Kidney tubule cell (primary cell): ENCODE measurements at regions not wholly inside any gene's neighbourhood (a gene's known extent, or its start where the extent isn't known, plus 50 kb on each side); places are given as distances from the start of the nearest gene placed in this dataset.
A peak's percentile ranks its signal among the peaks of the same experiment; 100 is the strongest.

ENCODE experiments used
- DNase-seq: peaks from one replicate; pipeline ENCODE4 v3.0.0-alpha.2; 2018; ENCODE audit warnings: low spot score

DNA sequence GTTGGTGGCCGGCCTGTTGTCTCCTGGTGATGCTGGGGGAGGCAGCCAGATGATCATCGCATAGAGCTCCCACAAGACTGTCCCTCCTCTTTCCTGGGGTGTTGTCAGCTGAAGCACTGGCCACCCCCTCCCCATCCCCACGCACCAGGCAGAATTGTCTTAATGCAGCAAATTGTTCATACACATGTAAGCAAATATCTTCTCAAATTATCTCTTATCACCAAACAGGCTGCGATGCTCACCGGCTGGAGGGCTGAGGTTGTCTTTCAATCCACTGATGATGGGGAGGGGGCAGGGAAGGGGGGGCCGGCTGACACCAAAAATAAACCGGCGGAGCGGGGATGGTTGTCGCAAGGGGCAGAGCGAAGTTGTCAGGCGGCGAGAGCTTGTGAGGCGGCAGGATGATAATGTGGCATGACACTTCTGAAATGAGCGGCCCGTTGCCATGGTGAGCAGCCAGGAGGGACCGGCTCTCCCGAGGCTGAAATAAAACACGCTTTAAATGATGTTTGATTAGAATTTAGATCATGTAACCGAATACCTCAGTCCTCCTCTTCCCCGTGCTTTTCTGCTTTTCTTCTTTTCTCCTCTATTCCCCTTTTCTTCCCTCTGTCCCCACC lies 59.8 kb downstream of the MRM1 start:
- DNase-seq, result no peak

DNA sequence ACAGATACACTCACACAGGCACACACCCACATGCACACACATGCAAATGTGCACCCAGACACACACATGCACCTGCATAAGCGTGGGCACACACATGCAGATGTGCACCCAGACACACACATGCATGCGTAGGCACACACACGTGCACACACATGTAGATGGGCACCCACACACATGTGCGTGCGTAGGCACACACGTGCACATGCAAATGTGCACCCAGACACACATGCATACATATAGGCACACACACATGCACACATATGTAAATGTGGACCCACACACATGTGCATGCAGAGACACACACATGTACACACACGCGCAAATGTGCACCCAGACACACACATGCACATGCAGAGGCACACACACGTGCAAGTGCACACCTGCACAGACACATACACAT lies 60.3 kb downstream of the MRM1 start:
- no peak for DNase-seq

DNA sequence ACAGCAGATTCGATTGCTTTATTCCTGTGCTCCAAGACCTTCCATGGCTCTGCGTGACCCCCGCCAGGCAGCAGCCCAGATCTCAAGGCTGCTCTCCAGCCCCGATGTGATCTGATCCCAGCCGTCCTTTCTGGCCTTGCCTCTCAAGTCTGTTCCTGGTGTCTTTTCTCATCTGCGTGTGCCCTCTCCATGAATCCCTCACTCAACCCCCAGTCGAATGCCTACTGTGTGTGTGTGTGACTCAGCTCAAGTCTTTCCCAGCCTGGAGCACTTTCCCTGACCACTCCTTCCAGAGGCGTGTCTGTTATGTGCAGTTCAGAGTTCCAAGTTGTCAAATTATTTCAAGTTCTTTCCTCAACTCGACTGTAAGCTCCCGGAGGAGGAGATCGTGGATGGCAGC lies 64.0 kb downstream of the MRM1 start:
- DNase-seq, result no peak

DNA sequence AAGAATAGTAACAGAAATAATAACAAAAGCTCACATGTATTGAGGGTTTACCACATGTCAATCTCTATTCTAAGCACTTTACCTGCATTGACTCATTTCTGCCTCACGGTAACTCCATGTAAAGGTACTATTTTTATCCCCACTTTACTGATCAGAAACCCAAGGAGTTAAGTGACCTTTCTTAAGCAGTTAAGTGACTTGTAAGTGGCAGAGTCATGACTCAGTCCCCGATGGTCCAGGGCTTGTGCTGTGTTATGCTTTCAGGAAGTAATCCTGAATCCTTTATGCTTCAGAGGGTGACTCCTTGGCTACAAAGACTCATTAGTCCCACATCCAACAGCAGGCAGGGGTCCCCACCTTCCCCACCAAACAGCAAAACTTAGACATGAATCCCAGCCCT lies 66.5 kb downstream of the MRM1 start:
- DNase-seq, result peak; percentile 63

DNA sequence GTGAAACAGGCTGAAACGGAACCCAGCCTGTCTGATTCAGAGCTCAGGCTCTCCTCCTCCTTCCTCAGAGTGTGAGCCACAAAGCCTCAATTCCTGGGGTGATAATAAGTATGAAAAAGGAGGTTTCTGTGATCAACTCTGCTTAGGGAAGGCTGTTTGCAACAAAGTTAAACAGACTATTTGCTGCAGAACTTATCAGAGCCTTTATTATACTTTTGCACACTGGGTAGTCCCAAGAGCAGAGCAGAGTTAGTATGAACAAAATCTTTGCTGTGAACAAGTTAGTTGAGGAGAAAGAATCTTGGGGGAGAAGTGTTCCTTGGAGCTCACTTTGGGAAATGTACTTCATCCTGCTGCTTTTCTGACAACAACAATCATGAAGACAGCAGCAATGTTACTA lies 67.4 kb downstream of the MRM1 start:
- DNase-seq, result no peak

DNA sequence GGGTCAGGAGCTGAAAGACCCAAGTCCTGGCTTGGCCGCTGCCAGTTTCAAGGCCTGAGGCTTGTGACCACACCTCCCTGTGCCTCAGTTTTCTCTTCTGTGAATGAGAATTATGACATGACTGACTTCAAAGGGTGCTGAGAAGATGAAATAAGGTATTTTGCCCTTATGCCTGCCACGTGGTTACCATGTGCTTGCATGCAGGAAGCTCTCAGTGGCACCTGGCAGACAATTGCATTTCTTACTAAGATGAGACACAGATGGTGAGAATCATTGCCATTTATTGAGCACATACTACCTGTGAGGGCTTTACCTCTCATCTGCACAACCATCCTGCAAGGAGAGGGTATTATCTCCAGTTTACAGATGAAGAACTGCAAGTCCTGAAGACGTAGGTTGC lies 69.8 kb downstream of the MRM1 start:
- DNase-seq, result no peak

DNA sequence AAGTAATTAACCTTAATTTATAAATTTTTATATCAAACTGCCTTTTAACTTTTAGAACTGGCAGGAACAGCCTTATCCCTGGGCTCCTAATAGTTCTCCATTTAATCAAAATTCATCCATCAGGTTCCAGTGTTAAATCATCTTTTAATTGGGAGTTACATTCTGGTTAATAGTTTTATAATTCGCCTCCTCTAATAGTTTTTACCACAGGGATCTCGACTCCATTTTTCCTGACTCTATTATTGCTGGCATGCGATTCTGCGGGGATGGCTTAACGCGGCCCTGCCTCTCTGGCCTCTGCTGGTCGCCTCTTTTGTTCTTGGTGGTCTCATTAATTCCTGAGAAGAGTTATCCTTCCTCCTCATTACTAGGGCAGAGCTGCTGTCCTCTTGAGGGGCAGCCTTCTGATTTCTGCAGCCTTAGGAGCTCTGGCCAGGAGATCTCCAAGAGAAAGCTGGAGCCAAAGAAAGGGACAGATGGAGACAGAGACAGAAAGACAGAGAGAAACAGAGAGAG lies 71.1 kb downstream of the MRM1 start:
- no peak for DNase-seq

DNA sequence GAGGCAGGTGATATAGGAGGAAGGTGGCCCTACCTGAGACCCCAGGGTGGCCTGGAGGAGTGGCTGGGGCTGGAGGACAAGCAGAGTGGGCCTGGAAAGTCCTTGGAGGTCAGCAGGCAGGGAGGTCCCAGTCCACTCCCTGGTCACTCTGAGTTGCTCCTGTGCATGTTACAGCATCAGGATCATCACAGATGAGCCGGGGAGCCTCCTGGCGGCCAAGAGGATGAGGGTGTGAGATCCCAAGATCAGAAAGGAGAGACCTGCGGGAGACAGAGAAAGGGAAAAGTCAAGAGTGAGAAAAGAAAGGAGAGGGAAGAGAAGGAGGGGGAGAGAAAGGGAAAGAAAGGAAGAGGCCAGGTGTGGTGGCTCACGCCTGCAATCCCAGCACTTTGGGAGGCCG lies 71.7 kb downstream of the MRM1 start:
- no peak for DNase-seq

DNA sequence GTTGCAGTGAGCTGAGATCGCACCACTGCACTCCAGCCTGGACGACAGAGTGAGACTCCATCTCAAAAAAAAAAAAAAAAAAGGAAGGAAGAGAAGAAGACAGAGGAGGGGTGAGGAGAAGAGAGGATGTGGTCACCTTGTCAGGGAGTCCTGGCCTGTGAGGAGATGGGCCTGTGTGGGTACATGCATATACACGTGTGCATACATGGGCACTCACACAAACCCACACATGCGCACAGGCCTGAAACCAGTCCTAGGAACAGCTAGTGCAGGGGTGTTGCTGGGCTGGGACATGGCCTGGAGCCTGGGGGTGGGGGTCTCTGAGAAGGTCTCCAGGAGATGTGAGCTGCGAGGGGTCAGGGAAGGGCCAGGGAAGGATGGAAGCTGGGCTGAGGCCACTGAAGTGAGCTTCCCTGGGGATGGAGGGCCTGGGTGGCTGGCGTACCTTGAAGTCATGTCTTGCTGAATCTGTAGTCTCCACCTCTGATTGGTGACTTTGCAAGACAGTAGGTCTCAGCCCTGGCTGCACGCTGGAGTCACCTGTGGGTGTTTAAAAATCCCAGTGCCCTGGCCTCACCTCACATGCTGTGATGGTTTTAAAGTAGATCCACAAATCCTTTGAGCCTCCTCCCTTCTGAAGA lies 72.4 kb downstream of the MRM1 start:
- DNase-seq, result no peak

DNA sequence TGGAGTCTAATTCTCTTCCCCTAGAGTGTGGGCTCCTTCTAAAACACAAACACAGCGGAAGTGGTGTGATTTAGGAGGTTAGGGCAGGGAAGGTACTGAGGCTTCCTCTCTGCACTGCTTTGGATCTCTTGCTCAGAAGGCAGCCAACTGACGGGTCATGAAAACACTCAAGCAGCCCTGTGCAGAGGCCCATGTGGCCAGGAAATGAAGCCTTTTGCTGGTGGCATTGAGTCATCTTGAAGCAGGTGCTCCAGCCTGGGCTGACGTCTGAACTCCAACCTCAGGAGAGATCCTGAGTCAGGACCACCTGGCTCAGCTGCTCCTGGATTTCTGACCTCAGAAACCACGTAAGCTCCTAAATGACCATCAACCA lies 72.9 kb downstream of the MRM1 start:
- peak; percentile 4 for DNase-seq

DNA sequence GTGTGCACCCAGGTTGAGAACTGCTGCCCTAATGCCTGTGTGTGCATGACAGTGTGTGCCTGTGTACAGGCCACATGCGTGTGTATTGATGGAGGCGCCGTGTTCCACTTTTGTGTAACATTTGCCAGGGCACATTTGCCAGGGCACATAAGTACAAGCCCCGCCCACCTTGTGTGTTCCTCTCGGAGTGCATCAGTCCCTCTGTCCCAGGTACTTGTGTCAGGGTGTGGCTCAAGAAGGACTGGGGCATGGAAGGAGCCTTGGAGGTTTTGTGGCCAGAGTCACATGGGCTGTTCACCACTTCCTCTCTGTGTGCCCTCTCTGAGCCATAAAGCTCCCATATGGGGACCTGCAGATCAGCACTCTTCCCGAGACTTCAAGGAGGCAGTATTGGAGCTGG lies 73.9 kb downstream of the MRM1 start:
- no peak for DNase-seq

DNA sequence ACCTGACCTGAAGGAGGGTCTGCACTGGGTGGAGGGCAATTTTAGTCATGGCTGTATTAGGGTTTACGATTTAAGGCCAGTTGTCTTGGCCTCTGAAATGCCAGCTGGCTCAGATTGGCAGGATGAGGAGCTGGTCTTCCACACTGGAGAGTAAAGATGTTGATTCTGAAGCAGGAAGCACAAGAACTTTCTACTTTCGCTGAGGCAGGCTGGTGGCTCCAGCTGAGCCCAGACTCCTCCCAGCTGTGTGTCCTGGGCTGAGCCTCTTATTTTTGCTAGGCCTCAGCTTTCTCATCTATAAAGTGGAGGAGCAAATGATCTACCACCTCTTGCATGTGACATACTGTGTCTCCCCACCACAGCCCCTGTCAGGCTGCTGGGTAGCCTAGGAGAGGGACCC lies 74.4 kb downstream of the MRM1 start:
- DNase-seq, result no peak

DNA sequence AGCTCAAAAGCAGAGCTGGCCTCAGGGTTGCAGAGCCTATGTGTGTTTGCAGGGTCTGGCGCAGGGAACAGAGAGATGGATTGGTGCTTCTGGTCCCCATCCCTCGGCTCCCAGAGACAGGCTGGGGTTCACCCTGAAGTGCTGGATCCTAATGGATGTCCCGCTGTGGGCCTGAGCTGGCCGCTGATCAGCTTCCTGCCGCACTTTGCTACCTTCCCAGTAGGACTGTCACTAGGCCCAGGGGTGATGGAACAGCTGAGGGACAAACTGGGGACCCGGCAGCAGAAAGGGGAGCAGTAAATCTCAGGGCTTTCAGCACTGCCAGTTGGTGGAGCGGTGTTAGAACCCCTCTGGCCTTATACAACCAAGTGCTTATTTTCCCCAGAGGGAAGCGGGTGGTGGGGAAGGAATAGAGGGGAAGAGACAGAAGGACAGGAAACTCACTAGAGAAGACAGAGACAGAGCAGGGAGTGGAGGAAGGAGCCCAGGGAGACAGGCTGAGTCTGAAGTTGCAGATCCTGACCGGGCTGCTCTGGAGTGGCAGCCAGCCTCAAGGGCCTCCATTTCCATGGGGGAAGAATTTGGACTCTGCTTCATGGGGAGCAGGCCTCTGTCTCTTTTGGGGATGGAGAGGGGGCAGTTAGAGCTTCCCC lies 78.6 kb downstream of the MRM1 start:
- DNase-seq, result no peak

DNA sequence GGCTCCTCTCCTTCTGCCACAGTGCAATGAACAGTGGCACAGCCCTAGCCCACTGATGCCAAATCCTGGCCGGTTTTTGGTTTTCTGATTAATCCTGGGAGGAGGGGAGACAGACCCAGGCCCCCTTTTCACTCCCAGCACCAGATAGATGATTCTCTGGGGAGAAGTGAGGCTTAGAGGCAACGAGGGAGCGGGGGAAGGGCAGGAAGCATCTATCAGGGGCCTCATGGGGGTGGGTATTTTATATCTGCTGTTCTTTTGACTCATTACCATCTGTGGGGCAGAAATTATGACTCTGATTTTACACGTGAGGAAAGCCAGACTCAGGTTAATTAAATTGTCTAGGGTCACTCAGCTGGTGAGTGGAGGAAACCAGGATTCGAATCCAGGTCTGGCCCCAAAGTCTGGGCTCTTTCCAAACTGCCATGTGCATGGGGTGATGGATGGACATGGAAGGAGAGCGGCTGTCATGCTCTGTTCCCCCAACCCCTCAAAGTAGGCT lies 79.4 kb downstream of the MRM1 start:
- DNase-seq, result no peak

DNA sequence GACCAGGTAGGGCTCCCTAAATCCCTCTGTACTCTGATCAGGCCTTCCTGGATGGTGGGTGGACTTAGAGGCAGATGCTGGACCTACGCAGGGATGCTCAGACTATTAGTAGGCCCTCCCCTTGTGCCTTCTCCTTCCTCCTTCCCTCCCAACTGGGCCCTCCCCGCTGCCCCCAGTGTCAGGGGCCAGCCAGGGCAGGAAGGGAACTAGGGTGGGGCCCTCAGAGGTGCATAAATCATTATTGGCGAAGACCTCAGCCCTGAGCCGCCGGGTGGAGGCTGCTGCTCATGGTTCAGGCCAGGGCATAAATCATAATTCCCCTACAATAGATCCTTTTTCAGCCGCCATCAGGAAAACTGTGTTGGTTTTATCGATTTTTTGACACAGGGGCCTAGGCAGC lies 81.4 kb downstream of the MRM1 start:
- no peak for DNase-seq

DNA sequence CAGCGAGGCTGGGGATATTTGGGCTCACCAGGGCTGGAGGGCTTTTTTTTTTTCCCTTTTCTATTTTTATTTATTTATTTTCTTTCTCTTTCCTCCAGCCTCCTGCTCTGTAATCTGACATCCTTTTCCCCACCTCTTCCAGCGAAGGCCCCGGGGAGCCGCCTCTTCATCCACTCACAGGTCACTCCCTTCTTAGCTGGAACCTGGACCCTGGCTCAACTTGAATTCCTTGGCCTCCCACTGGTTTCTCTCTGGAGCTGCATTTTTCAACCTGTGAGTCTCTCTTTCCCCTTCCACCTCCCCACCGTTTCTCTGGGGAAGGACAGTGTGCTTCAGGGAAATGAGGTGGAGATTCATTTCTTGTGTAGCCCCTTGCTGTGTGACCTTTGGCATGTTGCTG lies 82.0 kb downstream of the MRM1 start:
- no peak for DNase-seq

DNA sequence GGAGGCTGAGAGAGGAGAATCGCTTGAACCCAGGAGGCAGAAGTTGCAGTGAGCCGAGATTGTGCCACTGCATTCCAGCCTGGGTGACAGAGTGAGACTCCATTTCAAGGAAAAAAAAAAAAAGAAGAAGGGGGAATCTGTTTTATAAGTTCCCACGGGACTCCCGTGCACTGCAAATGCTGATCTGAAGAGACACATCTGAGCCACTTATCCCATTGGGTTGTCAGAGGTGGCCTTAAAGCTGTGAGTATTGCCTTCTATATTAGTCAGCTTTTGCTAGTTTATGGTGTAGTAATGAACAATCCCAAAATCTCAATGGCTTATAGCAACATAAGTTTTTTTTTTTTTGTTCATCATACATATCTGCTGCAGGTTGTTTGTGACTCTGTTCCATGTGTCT lies 82.8 kb downstream of the MRM1 start:
- DNase-seq, result no peak

DNA sequence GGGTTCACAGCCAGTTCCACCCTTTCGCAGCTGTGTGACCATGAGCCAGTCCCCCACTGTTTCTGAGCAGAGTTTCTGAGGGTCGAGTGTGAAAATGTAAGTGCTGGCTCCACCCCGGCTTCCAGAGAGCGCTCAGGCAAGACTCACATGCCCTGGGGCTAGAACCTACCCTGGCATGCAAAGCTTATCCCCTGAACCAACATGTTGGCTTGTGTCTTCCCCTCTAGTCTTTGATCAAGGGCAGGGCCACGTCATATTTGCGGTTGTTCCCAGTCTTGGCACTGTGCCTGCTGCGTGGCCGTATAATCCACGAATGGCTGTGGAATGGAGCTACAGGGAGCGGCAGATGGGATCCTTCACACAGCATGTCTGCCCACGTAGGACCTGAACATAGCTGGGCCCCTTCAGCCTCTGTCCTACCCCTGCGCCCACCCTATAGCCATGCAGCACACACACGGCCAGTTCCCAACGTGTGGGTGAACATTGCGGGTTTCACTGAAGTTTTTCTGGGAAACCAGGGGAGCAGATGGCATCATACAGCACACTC lies 84.8 kb downstream of the MRM1 start:
- peak; percentile 39 for DNase-seq

DNA sequence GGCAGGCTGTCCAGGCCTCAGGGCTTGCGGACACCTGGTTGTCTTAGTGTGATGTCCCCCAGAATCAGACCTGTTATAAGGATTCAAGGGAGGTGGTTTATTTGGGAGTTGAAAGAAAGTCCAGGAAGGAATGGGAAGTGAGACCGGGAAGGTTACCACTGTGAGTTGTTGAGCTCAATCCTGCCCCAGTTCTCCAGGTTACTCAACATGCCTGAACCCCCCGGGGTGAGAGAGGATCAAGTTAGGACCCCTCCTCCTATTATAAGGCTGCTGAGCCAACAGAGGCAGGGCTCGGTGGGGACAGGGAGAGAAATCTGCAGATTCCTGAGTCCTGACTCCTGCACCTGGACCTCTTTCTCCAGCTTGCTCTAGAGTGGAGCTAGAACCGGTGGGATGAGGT lies 86.4 kb downstream of the MRM1 start:
- DNase-seq, result no peak

DNA sequence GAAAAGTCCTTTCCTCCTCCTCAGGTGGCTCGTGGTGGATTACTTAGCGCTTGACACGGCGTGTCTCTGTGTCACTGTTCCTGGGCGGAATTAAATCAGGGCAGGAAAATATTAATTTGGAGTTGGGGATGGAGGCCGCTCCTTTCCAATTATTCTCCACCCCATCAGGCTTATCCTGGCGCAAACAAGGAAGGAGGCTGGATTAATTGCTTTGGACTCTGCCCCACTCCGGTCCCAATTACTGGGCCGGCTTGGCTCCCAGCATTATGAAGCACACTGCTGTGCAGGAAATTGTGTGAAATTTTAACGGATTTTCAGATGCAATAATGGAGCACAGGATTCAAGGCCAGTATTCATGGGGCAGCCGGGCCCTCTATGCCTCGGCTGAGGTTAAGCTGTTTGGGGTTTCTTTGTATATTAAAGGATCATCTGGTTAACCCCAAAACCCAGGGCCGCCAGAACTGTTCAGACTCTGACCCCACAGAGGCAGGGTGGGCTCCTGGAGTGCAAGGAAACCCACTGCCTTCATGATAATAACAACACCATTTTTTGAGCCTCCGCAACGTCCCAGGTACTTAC lies 87.8 kb downstream of the MRM1 start:
- DNase-seq, result no peak

DNA sequence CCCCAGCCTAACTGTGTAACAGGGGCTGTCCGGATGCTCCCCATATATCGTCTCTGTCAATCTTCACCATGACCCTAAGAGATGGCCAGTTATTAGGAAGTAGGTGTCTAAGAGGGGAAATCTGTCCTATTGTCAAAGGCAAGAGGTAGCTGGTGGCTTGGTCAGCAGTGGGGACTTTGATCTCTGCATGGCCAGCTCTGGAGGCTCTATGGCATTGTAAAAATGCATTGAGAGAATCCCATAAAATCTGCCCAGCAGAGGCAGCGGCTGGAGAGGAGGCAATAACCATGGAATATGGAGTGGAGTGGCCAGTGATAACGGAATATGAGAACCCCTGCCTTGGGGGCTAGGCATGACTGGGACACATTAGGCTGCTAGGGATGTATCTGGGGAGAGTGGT lies 88.8 kb downstream of the MRM1 start:
- DNase-seq, result no peak

DNA sequence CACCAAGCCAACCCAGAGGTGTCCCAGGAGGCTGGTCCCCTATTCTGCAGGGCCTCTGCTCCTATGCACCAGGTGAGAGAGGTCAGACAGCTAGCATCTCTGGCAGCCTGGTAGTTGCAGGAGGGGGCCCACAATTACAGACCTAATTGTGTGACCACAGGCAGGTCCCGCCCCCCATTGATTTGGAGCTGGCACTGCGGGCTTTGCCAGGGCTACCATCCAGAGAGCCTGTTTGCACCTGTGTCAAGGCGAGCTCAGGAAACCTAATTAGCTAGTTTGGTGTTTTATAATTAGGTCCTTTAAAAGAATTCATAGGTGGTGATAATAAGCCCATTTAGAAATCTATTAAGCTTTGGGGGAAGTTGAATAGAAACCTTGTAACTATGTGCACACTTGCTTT lies 90.2 kb downstream of the MRM1 start:
- no peak for DNase-seq

DNA sequence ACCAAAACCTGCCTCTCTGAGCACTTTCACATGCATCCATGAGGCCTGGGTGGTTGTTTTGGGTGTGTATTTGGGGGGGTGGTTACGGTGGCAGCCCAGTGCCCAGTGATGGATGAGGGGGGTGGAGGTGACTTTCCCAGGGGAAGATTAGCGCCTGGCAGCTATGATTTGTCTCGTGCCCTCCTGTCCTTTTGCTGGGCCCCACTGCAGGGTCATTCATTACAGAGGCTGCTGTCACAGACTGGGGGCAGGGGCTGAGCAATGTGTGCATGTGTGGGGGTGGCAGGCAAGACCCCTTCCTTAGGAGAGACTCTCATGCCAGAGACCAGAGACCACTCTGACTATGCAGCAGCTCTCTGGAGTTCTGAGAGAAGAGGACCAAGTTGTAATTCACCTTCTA lies 93.7 kb downstream of the MRM1 start:
- no peak for DNase-seq
